Sigmoid colon (tissue), 6 donors: ENCODE measurements at regions not wholly inside any gene's neighbourhood (a gene's known extent, or its start where the extent isn't known, plus 50 kb on each side); places are given as distances from the start of the nearest gene placed in this dataset.

Source experiments
- DNase-seq: peaks from one replicate; pipeline ENCODE4 v3.0.0-alpha.2; 2019
- H3K27ac ChIP-seq, 4 donors: fragments of 200-600 bp; sonication (generic); one replicate each; pipeline ENCODE4 v1.5.1; 2016 to 2019; ENCODE audit warnings: mild to moderate bottlenecking in 1 of 4
- H3K27me3 ChIP-seq, 3 donors: fragments of 200-600 bp; sonication (generic); one replicate each; pipeline ENCODE4 v1.5.1; 2019; ENCODE audit warnings: mild to moderate bottlenecking in 1 of 3
- H3K36me3 ChIP-seq, 4 donors: fragments of 200-600 bp; sonication (generic); one replicate each; pipeline ENCODE4 v1.5.1; 2016 to 2019
- H3K4me1 ChIP-seq, 4 donors: fragments of 200-600 bp; sonication (generic); one replicate each; pipeline ENCODE4 v1.5.1; 2017 to 2019
- H3K4me3 ChIP-seq, 4 donors: fragments of 200-600 bp; sonication (generic); one replicate each; pipeline ENCODE4 v1.5.1; 2017 to 2019; ENCODE audit warnings: mild to moderate bottlenecking in 2 of 4, moderate library complexity in 1 of 4
- H3K9me3 ChIP-seq, 4 donors: fragments of 200-600 bp in 3 of 4; sonication (generic) in 3 of 4; one replicate each; pipeline versions ENCODE4 v1.5.1 to v1.6.1; 2013 to 2019
- EP300 ChIP-seq, 4 donors: sonication (generic); formaldehyde crosslinking; IDR thresholded peaks; one replicate each; pipeline ENCODE4 v1.6.1; 2017; ENCODE audit warnings: antibody characterized with exemption in 4 of 4
- POLR2A ChIP-seq, 2 donors: fragments of 450-650 bp; IDR thresholded peaks; one replicate each; pipeline ENCODE4 v1.6.1; 2016; ENCODE audit warnings: antibody characterized with exemption in 2 of 2, mild to moderate bottlenecking in 2 of 2, moderate library complexity in 2 of 2
- POLR2AphosphoS5 ChIP-seq, 4 donors: sonication (generic); formaldehyde crosslinking; IDR thresholded peaks; one replicate each; pipeline ENCODE4 v1.6.1; 2017; ENCODE audit warnings: antibody characterized with exemption in 4 of 4
- WGBS, 2 donors: extraction: QIAGEN DNeasy Blood & Tissue Kit; methylation state at CpG; one replicate each; pipeline ENCODE4 v1.1.7; 2013; 5-methylcytosine and 5-hydroxymethylcytosine counted together
- intact Hi-C: fragments of 100-400 bp; cut with DNase I; formaldehyde crosslinking; loops from one replicate; pipeline ENCODE4 v1.15.1; 2023
- TF ChIP-seq, protein P1 (sequence below), 4 experiments: fragments of 450-650 bp in 3 of 4; fragments of 200-600 bp in 1 of 4; IDR thresholded peaks; one replicate each; pipeline ENCODE4 v1.5.1; 2016 to 2019; ENCODE audit warnings: antibody characterized with exemption in 4 of 4, mild to moderate bottlenecking in 3 of 4, moderate library complexity in 2 of 4
- donor health status: healthy with polysubstance abuse.
- donor health status: healthy.

DNA sequence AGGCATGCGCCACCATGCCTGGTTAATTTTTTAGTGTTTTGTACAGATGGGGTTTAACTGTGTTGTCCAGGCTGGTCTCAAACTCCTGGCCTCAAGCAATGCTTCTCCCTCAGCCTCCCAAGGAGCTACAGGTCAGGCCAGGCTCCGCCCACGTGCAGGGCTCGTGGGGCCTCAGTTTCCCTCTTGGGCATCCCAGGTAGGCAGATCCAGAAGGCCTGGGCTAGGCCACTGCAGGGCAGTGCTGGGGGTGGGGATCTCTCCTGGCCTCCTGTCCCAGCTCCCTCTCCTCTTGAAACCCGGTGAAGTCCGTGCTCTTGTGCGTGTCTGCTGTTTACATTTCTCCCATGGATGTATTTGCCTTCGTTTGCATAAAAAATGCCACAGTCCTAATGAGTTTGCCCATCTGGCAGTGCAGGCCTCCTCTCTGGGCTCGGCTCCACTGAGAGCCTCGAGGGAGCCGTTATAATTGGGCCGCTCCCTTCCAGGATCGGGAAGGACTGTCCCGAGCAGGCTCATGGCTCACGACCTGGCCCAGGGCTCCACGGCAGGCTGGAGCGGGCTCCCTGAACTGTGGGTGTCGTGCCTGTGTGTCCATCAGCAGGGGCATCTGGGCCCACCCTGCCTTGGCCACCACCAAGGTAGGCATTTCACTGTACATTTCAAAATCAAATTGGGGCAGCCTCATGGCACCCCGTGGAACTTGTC is 52.6 kb upstream of the RUFY1 start:
- Histone ChIP-seq H3K27me3 (peaks cover 0 to 14% (median 0%) of the 10 kb centered on the region in 3 donors), H3K4me1 (no peaks in the 10 kb centered on the region), H3K9me3 (no peaks in the 10 kb centered on the region), H3K27ac (no peak overlapping the region), H3K4me3 (no peak overlapping the region), H3K36me3 (no peaks in the 10 kb centered on the region)
- intact Hi-C loops: loop anchor here (10.0 kb wide), 1 partner anchor 153 kb away; the partner anchor contains the start of gene ADAMTS2
- no peak for TF ChIP-seq EP300 (IDR thresholded peaks at IDR 0.05)
- TF ChIP-seq, protein P1, sequence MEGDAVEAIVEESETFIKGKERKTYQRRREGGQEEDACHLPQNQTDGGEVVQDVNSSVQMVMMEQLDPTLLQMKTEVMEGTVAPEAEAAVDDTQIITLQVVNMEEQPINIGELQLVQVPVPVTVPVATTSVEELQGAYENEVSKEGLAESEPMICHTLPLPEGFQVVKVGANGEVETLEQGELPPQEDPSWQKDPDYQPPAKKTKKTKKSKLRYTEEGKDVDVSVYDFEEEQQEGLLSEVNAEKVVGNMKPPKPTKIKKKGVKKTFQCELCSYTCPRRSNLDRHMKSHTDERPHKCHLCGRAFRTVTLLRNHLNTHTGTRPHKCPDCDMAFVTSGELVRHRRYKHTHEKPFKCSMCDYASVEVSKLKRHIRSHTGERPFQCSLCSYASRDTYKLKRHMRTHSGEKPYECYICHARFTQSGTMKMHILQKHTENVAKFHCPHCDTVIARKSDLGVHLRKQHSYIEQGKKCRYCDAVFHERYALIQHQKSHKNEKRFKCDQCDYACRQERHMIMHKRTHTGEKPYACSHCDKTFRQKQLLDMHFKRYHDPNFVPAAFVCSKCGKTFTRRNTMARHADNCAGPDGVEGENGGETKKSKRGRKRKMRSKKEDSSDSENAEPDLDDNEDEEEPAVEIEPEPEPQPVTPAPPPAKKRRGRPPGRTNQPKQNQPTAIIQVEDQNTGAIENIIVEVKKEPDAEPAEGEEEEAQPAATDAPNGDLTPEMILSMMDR (IDR thresholded peaks at IDR 0.05): no peak
- TF ChIP-seq POLR2A (IDR thresholded peaks at IDR 0.05): no peak
- no peak for TF ChIP-seq POLR2AphosphoS5 (IDR thresholded peaks at IDR 0.05)
- no peak for DNase-seq
- WGBS, 2 donors: 49 to 69% methylated on average over 19 of the region's 19 CpGs

DNA sequence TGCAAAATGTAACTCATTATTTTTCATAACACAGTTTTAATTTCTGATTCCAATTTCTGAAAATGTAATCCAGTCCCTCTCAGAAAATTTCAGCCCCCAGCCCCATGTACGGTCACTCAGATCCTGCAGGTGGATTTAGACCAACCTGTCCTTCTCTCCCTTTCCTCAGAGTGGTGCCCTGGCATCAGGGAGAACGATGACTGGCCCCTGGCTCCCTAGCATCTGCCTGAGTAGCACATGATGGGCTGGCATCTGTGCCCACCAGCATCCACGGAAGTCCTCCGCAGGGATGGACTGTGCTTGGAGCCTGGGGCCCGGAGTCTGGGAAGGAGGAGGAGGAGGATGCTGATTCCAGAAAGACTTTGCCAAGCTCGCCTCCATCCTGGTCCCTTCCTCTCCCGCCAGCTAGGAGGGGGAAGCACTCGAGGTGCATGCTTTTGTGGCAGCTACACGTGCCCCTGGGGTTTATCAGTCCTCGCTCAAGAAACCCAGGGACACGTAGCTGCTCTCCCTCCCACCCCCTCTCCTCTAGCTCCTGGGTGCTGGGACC is 54.4 kb upstream of the RUFY1 start:
- TF ChIP-seq, protein P1 (IDR thresholded peaks at IDR 0.05): no peak
- no peak for TF ChIP-seq POLR2A (IDR thresholded peaks at IDR 0.05)
- no peak for TF ChIP-seq EP300 (IDR thresholded peaks at IDR 0.05)
- TF ChIP-seq POLR2AphosphoS5 (IDR thresholded peaks at IDR 0.05): no peak
- no peaks in the 10 kb centered on the region for H3K36me3 ChIP-seq
- H3K9me3 ChIP-seq: no peaks in the 10 kb centered on the region
- no peak for DNase-seq
- H3K4me3 ChIP-seq: no peak overlapping the region
- H3K27ac ChIP-seq: no peak overlapping the region
- no peaks in the 10 kb centered on the region for H3K4me1 ChIP-seq
- intact Hi-C loops: loop anchor here (10.0 kb wide), 1 partner anchor 151 kb away; the partner anchor contains the start of gene ADAMTS2
- 59 to 69% methylated on average over 11 of the region's 11 CpGs for WGBS, 2 donors
- peaks cover 0 to 14% (median 0%) of the 10 kb centered on the region in 3 donors for H3K27me3 ChIP-seq

DNA sequence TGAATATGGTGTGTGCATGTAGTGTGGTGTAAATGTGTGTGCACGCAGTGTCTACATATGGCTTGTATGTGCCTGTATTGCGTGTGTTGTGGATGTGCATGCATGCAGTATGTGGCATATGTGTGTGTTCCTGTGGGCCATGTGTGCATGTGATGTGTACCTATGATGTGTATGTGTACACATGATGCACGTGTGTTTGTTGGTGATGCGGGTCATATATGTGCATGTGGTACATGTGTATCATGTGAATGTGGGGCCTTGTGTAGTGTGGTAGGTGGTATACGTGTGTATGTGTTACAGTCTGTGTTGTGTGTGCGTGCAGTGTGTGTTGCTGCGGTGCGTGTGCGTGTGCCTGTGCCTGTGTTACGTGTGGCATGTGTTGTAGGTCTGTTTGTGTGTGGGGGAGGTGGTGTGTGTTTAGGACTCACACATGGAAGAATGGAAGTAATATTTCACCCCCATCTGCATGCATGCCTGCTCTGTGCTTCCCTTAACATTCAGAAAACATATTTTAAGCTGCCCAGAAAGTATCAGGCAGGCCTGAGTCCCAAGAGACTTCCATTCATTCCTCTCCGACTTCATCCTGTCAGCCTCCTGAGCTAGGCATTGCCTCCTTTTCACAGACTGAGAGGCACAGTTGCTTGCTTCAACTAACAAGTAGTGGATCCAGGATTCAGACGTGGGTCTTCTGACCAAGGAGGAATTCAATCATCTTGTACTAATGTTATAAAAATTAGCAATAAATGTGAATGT is 55.4 kb upstream of the RUFY1 start:
- Histone ChIP-seq H3K9me3 (no peaks in the 10 kb centered on the region), H3K27ac (no peak overlapping the region), H3K27me3 (peaks cover 0 to 14% (median 0%) of the 10 kb centered on the region in 3 donors), H3K36me3 (no peaks in the 10 kb centered on the region), H3K4me3 (no peak overlapping the region), H3K4me1 (no peaks in the 10 kb centered on the region)
- no peak for DNase-seq
- TF ChIP-seq POLR2AphosphoS5 (IDR thresholded peaks at IDR 0.05) (no peak), POLR2A (IDR thresholded peaks at IDR 0.05) (no peak), EP300 (IDR thresholded peaks at IDR 0.05) (no peak)
- TF ChIP-seq, protein P1 (IDR thresholded peaks at IDR 0.05): no peak
- WGBS, 2 donors: 73 to 79% methylated on average over 12 of the region's 12 CpGs
- intact Hi-C loops: loop anchor here (10.0 kb wide), 1 partner anchor 150 kb away; the partner anchor contains the start of gene ADAMTS2

DNA sequence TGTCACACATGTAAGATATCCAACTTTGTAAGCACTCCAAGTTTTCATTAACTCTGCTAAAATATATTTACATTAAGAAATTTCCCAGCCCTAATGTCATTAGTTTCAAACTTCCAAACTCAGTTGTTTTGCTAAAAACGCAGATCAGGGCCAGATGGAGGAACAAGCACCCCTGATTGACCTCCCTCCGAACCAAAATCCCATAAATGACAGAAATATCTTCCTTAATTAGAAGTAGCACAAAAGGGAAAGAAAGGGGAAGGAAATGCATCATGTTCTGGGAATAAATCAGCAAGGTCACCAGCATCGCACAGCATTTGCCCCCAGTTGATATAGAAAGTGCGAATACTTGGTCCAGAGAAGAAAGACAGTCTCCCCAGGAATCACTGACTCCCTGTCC is 61.4 kb upstream of the RUFY1 start:
- DNase-seq: no peak
- Histone ChIP-seq H3K4me1 (no peaks in the 10 kb centered on the region), H3K27me3 (no peaks in the 10 kb centered on the region), H3K36me3 (no peaks in the 10 kb centered on the region), H3K27ac (no peak overlapping the region), H3K4me3 (no peak overlapping the region), H3K9me3 (no peaks in the 10 kb centered on the region)
- WGBS, 2 donors: 31 to 53% methylated on average over 4 of the region's 4 CpGs
- intact Hi-C loops: no loop called here
- peak in 1 of 4 donors; percentile 39 for TF ChIP-seq POLR2AphosphoS5 (IDR thresholded peaks at IDR 0.05)
- TF ChIP-seq, protein P1 (IDR thresholded peaks at IDR 0.05): no peak
